ENCODE measurements at regions not wholly inside any gene's neighbourhood (a gene's known extent, or its start where the extent isn't known, plus 50 kb on each side); places are given as distances from the start of the nearest gene placed in this dataset.

GRCh38 chr20:2220298-2220697, 75.5 kb upstream of the TGM3 start:
- Histone ChIP-seq H3K9me3 (ENCODE audit: low read length) (no peaks in the 10 kb centered on the region), H3K36me3 (ENCODE audit: insufficient read depth, low read length) (no peaks in the 10 kb centered on the region), H3K9me2 (ENCODE audit: insufficient read depth, low read length) (no peaks in the 10 kb centered on the region), H3K27ac (ENCODE audit: low read length) (no peak overlapping the region), H4K20me1 (ENCODE audit: insufficient read depth) (no peaks in the 10 kb centered on the region), H3K79me2 (replicated peaks; ENCODE audit: insufficient read depth, low read length) (no peaks in the 10 kb centered on the region), H3K4me3 (ENCODE audit: low read length) (no peak overlapping the region), H3K9ac (ENCODE audit: low read length) (no peak overlapping the region), H3K4me2 (ENCODE audit: low read length) (no peak overlapping the region), H3F3A (ENCODE audit: insufficient read depth, low read length, poor library complexity, severe bottlenecking) (no peaks in the 10 kb centered on the region), H2AFZ (ENCODE audit: low read depth, low read length) (no peak overlapping the region), H3K27me3 (ENCODE audit: insufficient read depth, low read depth, low read length) (no peaks in the 10 kb centered on the region)
- no peak for TF ChIP-seq REST (IDR thresholded peaks at IDR 0.05; ENCODE audit: borderline replicate concordance)
- TF ChIP-seq RAD21 (conservative IDR thresholded peaks at IDR 0.05): no peak
- no peak for TF ChIP-seq SMC3 (conservative IDR thresholded peaks at IDR 0.05; ENCODE audit: poor library complexity)
- no peak for TF ChIP-seq MXI1 (conservative IDR thresholded peaks at IDR 0.05; ENCODE audit: poor library complexity, severe bottlenecking)
- no peak for TF ChIP-seq TAF1 (IDR thresholded peaks at IDR 0.05; ENCODE audit: low read depth)
- no peak for TF ChIP-seq EP300 (conservative IDR thresholded peaks at IDR 0.05; ENCODE audit: poor library complexity, severe bottlenecking)
- no peak for TF ChIP-seq POLR2AphosphoS5 (IDR thresholded peaks at IDR 0.05)
- TF ChIP-seq CTCF (IDR thresholded peaks at IDR 0.05; ENCODE audit: poor library complexity, severe bottlenecking): no peak
- TF ChIP-seq EZH2 (IDR thresholded peaks at IDR 0.05; ENCODE audit: borderline replicate concordance, insufficient read depth, low read length, poor library complexity, severe bottlenecking): no peak

GRCh38 chr20:2221921-2222320, 73.9 kb upstream of the TGM3 start:
- H3K9ac ChIP-seq (ENCODE audit: low read length): no peak overlapping the region
- H3K9me3 ChIP-seq (ENCODE audit: low read length): no peaks in the 10 kb centered on the region
- no peaks in the 10 kb centered on the region for H4K20me1 ChIP-seq (ENCODE audit: insufficient read depth)
- H3K79me2 ChIP-seq (replicated peaks; ENCODE audit: insufficient read depth, low read length): no peaks in the 10 kb centered on the region
- H3K9me2 ChIP-seq (ENCODE audit: insufficient read depth, low read length): no peaks in the 10 kb centered on the region
- TF ChIP-seq CTCF (IDR thresholded peaks at IDR 0.05; ENCODE audit: poor library complexity, severe bottlenecking) (no peak), TAF1 (IDR thresholded peaks at IDR 0.05; ENCODE audit: low read depth) (no peak), POLR2AphosphoS5 (IDR thresholded peaks at IDR 0.05) (no peak), EZH2 (IDR thresholded peaks at IDR 0.05; ENCODE audit: borderline replicate concordance, insufficient read depth, low read length, poor library complexity, severe bottlenecking) (no peak), EP300 (conservative IDR thresholded peaks at IDR 0.05; ENCODE audit: poor library complexity, severe bottlenecking) (no peak)
- H3K27ac ChIP-seq (ENCODE audit: low read length): no peak overlapping the region
- H3F3A ChIP-seq (ENCODE audit: insufficient read depth, low read length, poor library complexity, severe bottlenecking): no peaks in the 10 kb centered on the region
- no peak overlapping the region for H3K4me2 ChIP-seq (ENCODE audit: low read length)
- H3K36me3 ChIP-seq (ENCODE audit: insufficient read depth, low read length): no peaks in the 10 kb centered on the region
- H2AFZ ChIP-seq (ENCODE audit: low read depth, low read length): no peak overlapping the region
- H3K27me3 ChIP-seq (ENCODE audit: insufficient read depth, low read depth, low read length): no peaks in the 10 kb centered on the region
- H3K4me3 ChIP-seq (ENCODE audit: low read length): no peak overlapping the region

Measured in neural cell (in vitro differentiated cells).